HG03469 (cell line): ENCODE measurements at regions not wholly inside any gene's neighbourhood (a gene's known extent, or its start where the extent isn't known, plus 50 kb on each side); places are given as distances from the start of the nearest gene placed in this dataset.

Experiments
- ATAC-seq: cut with Tn5 transposase; IDR thresholded peaks from one replicate; pipeline ENCODE4 v1.9.1; 2021; ENCODE audit warnings: mild to moderate bottlenecking, moderate library complexity, moderate number of reproducible peaks; ENCODE audit not compliant: unreplicated experiment

- no peak for ATAC-seq
Measured at GRCh38 chr13:103195762-103196161, 129.5 kb upstream of the SLC10A2 start.

GRCh38 chr13:103194871-103195270 is 128.7 kb upstream of the SLC10A2 start:
- no peak for ATAC-seq

GRCh38 chr13:103192511-103193135 is 126.4 kb upstream of the SLC10A2 start:
- no peak for ATAC-seq

GRCh38 chr13:103190841-103191240 is 124.6 kb upstream of the SLC10A2 start:
- no peak for ATAC-seq

- no peak for ATAC-seq
Measured at GRCh38 chr13:103188713-103189326, 122.6 kb upstream of the SLC10A2 start.

GRCh38 chr13:103187721-103188156 is 121.5 kb upstream of the SLC10A2 start:
- no peak for ATAC-seq

- peak; percentile 40 for ATAC-seq
Measured at GRCh38 chr13:103184413-103184812, 118.2 kb upstream of the SLC10A2 start.

GRCh38 chr13:103178986-103179943 is 113.0 kb upstream of the SLC10A2 start:
- ATAC-seq, result no peak

GRCh38 chr13:103174966-103175365 is 108.7 kb upstream of the SLC10A2 start:
- ATAC-seq, result no peak

- ATAC-seq, result no peak
Measured at GRCh38 chr13:103168901-103169508, 102.8 kb upstream of the SLC10A2 start.

- no peak for ATAC-seq
Measured at GRCh38 chr13:103164251-103164650, 98.0 kb upstream of the SLC10A2 start.

- ATAC-seq, result no peak
Measured at GRCh38 chr13:103161476-103161875, 95.3 kb upstream of the SLC10A2 start.

GRCh38 chr13:103157434-103158145 is 91.4 kb upstream of the SLC10A2 start:
- ATAC-seq, result no peak

- no peak for ATAC-seq
Measured at GRCh38 chr13:103157016-103157415, 90.8 kb upstream of the SLC10A2 start.

- ATAC-seq, result no peak
Measured at GRCh38 chr13:103156346-103156998, 90.3 kb upstream of the SLC10A2 start.

- no peak for ATAC-seq
Measured at GRCh38 chr13:103153466-103153865, 87.2 kb upstream of the SLC10A2 start.

GRCh38 chr13:103147961-103148360 is 81.7 kb upstream of the SLC10A2 start:
- no peak for ATAC-seq

GRCh38 chr13:103145442-103145841 is 79.2 kb upstream of the SLC10A2 start:
- ATAC-seq, result no peak

- ATAC-seq, result no peak
Measured at GRCh38 chr13:103143432-103143831, 77.2 kb upstream of the SLC10A2 start.

GRCh38 chr13:103142151-103142550 is 75.9 kb upstream of the SLC10A2 start:
- no peak for ATAC-seq
